Activated CD4-positive, alpha-beta T cell treated with anti-CD3 and anti-CD28 coated beads for 48 hours (primary cell): ENCODE measurements at regions not wholly inside any gene's neighbourhood (a gene's known extent, or its start where the extent isn't known, plus 50 kb on each side); places are given as distances from the start of the nearest gene placed in this dataset.

Source experiments
- DNase-seq: peaks from one replicate; pipeline ENCODE4 v3.0.0-alpha.2; 2020

- no peak for DNase-seq
Observed at GRCh38 chr2:226515344-226516055, 284.1 kb downstream of the IRS1 start.

- no peak for DNase-seq
Observed at GRCh38 chr2:226514895-226515294, 284.7 kb downstream of the IRS1 start.

- no peak for DNase-seq
Observed at GRCh38 chr2:226511311-226511710, 288.3 kb downstream of the IRS1 start.

- DNase-seq: no peak
Observed at GRCh38 chr2:226508683-226509082, 290.9 kb downstream of the IRS1 start.

GRCh38 chr2:226508005-226508404 is 291.6 kb downstream of the IRS1 start:
- no peak for DNase-seq

- DNase-seq: no peak
Observed at GRCh38 chr2:226497146-226497909, 302.3 kb downstream of the IRS1 start.

GRCh38 chr2:226496273-226496550 is 303.4 kb downstream of the IRS1 start:
- no peak for DNase-seq

- no peak for DNase-seq
Observed at GRCh38 chr2:226495466-226496272, 304.0 kb downstream of the IRS1 start.

- no peak for DNase-seq
Observed at GRCh38 chr2:226491112-226491511, 308.5 kb downstream of the IRS1 start.

- no peak for DNase-seq
Observed at GRCh38 chr2:226489775-226490541, 309.7 kb downstream of the IRS1 start.

- DNase-seq: no peak
Observed at GRCh38 chr2:226488034-226488433, 311.6 kb downstream of the IRS1 start.

- no peak for DNase-seq
Observed at GRCh38 chr2:226487573-226487972, 312.0 kb downstream of the IRS1 start.

- DNase-seq: no peak
Observed at GRCh38 chr2:226483745-226484619, 315.6 kb downstream of the IRS1 start.

GRCh38 chr2:226483143-226483542 is 316.5 kb downstream of the IRS1 start:
- DNase-seq: no peak

- no peak for DNase-seq
Observed at GRCh38 chr2:226478109-226478809, 321.4 kb downstream of the IRS1 start.

GRCh38 chr2:226477221-226478108 is 322.2 kb downstream of the IRS1 start:
- no peak for DNase-seq

GRCh38 chr2:226475650-226476049 is 324.0 kb downstream of the IRS1 start:
- DNase-seq: no peak

GRCh38 chr2:226474131-226474530 is 325.5 kb downstream of the IRS1 start:
- DNase-seq: no peak

GRCh38 chr2:226471987-226472470 is 327.6 kb downstream of the IRS1 start:
- no peak for DNase-seq

GRCh38 chr2:226467633-226468032 is 332.0 kb downstream of the IRS1 start:
- DNase-seq: no peak
